Cardiac fibroblast (primary cell): ENCODE measurements at regions not wholly inside any gene's neighbourhood (a gene's known extent, or its start where the extent isn't known, plus 50 kb on each side); places are given as distances from the start of the nearest gene placed in this dataset.

Experiments used
- DNase-seq, 2 donors: peaks; one replicate each; pipeline versions ENCODE4 v3.0.0 to v3.0.0-alpha.2; 2010; ENCODE audit warnings: low read depth in 2 of 2
- H3K4me3 ChIP-seq, 2 donors: replicated peaks in 1 of 2; 1 replicate in 1 of 2; 2 replicates in 1 of 2; pipeline ENCODE4 v1.5.1; 2011; ENCODE audit warnings: low read depth in 2 of 2, low read length in 2 of 2, mild to moderate bottlenecking in 2 of 2, moderate library complexity in 1 of 2
- CTCF ChIP-seq: IDR thresholded peaks from one replicate; pipeline ENCODE4 v1.5.1; 2011; ENCODE audit warnings: low read depth, mild to moderate bottlenecking, low read length, inconsistent platforms

GRCh38 chr10:4672201-4672600 is 153.8 kb upstream of the AKR1E2 start:
- TF ChIP-seq CTCF = no peak
- H3K4me3 ChIP-seq = no peak overlapping the region
- DNase-seq = no peak

- H3K4me3 ChIP-seq = no peak overlapping the region
- no peak for TF ChIP-seq CTCF
- DNase-seq = peak in 1 of 2 donors; percentile 52
These were observed 154.4 kb upstream of the AKR1E2 start for GRCh38 chr10:4671451-4672145.

- peak; percentile 61 to 86 for DNase-seq
- no peak for TF ChIP-seq CTCF
These were observed 155.3 kb upstream of the AKR1E2 start for GRCh38 chr10:4670737-4671136.

GRCh38 chr10:4669585-4669984 is 156.4 kb upstream of the AKR1E2 start:
- no peak overlapping the region for H3K4me3 ChIP-seq
- no peak for DNase-seq
- TF ChIP-seq CTCF = no peak

More at GRCh38 chr10:4670737-4671136, 155.3 kb upstream of the AKR1E2 start:
- no peak overlapping the region for H3K4me3 ChIP-seq

- DNase-seq = peak; percentile 99 to 100
- TF ChIP-seq CTCF = no peak
- no peak overlapping the region for H3K4me3 ChIP-seq
These were observed 162.6 kb upstream of the AKR1E2 start for GRCh38 chr10:4663162-4663992.

- no peak overlapping the region for H3K4me3 ChIP-seq
- TF ChIP-seq CTCF = no peak
- peak in 1 of 2 donors; percentile 32 for DNase-seq
These were observed 163.3 kb upstream of the AKR1E2 start for GRCh38 chr10:4662576-4663161.
